SKM-1 (cell line): ENCODE measurements at regions not wholly inside any gene's neighbourhood (a gene's known extent, or its start where the extent isn't known, plus 50 kb on each side); places are given as distances from the start of the nearest gene placed in this dataset.

Experiments used
- DNase-seq: peaks from one replicate; lab custom pipeline; 2025; ENCODE audit not compliant: unreplicated experiment; lab: John Stamatoyannopoulos, UW

GRCh38 chr6:9540534-9541126 lies 874.2 kb downstream of the TFAP2A start:
- peak; percentile 38 for DNase-seq

GRCh38 chr6:9540126-9540525 lies 874.7 kb downstream of the TFAP2A start:
- no peak for DNase-seq

GRCh38 chr6:9539231-9539755 lies 875.6 kb downstream of the TFAP2A start:
- no peak for DNase-seq

GRCh38 chr6:9537381-9537780 lies 877.5 kb downstream of the TFAP2A start:
- no peak for DNase-seq

GRCh38 chr6:9535106-9535505 lies 879.8 kb downstream of the TFAP2A start:
- DNase-seq: no peak

GRCh38 chr6:9532621-9533557 lies 882.0 kb downstream of the TFAP2A start:
- no peak for DNase-seq

- peak; percentile 35 for DNase-seq
Measured at GRCh38 chr6:9527679-9528286, 887.1 kb downstream of the TFAP2A start.

GRCh38 chr6:9523462-9523861 lies 891.4 kb downstream of the TFAP2A start:
- no peak for DNase-seq

- DNase-seq: no peak
Measured at GRCh38 chr6:9522101-9522500, 892.8 kb downstream of the TFAP2A start.

GRCh38 chr6:9521152-9521530 lies 893.7 kb downstream of the TFAP2A start:
- no peak for DNase-seq

- DNase-seq: no peak
Measured at GRCh38 chr6:9520417-9521151, 894.3 kb downstream of the TFAP2A start.

GRCh38 chr6:9518431-9518830 lies 896.4 kb downstream of the TFAP2A start:
- DNase-seq: no peak

GRCh38 chr6:9517806-9518205 lies 897.1 kb downstream of the TFAP2A start:
- no peak for DNase-seq

- no peak for DNase-seq
Measured at GRCh38 chr6:9515633-9516606, 899.0 kb downstream of the TFAP2A start.

- no peak for DNase-seq
Measured at GRCh38 chr6:9514146-9514545, 900.7 kb downstream of the TFAP2A start.

GRCh38 chr6:9511157-9511556 lies 903.7 kb downstream of the TFAP2A start:
- DNase-seq: no peak

GRCh38 chr6:9507136-9507895 lies 907.6 kb downstream of the TFAP2A start:
- no peak for DNase-seq

- DNase-seq: no peak
Measured at GRCh38 chr6:9504191-9504590, 910.7 kb downstream of the TFAP2A start.

GRCh38 chr6:9503111-9503761 lies 911.6 kb downstream of the TFAP2A start:
- DNase-seq: no peak
